ENCODE measurements at regions not wholly inside any gene's neighbourhood (a gene's known extent, or its start where the extent isn't known, plus 50 kb on each side); places are given as distances from the start of the nearest gene placed in this dataset.

DNA sequence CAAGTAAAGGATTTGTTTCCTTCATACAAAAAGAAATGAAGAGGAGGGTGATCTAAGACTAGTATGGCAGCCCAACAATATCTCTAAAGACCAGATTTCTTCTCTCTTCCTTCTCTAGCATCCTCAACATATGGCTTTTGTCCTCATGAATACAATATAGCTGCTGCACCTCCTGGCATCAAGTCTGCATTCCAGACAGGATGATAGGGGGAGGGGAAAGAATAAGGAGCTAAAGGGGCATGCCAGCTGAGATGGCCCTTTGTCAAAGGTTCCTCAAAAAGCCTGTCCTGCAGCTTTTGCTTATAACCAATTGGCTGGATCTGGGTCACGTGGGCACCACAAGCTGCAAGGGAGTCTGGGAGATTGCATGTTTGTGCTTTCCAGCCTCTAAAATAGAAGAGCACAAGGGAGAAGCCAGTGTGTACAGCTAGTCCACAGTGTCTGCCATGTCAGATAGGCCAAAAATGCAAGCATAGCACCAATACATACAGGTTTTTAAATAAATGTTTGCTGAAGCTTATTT lies 132.6 kb downstream of the BCOR start:
- Histone ChIP-seq H3K27ac (ENCODE audit: control insufficient read depth, insufficient read depth, low read length) (no peak overlapping the region), H3K9me1 (ENCODE audit: control insufficient read depth, extremely low read depth, insufficient read depth, low read length) (no peaks in the 10 kb centered on the region), H3K4me2 (ENCODE audit: control insufficient read depth, extremely low read depth, insufficient read depth, low read depth, low read length) (no peak overlapping the region), H3K9ac (ENCODE audit: control insufficient read depth, extremely low read depth, insufficient read depth, low read length) (no peak overlapping the region), H3K4me3 (ENCODE audit: control insufficient read depth in 2 of 3, extremely low read depth in 1 of 3, insufficient read depth in 2 of 3, low read depth in 1 of 3, low read length in 3 of 3) (no peak overlapping the region), H3K4me1 (ENCODE audit: control insufficient read depth, extremely low read depth, insufficient read depth, low read length) (peaks cover 3% of the 10 kb centered on the region), H3K9me3 (ENCODE audit: control insufficient read depth, low read depth, low read length) (no peaks in the 10 kb centered on the region), H3K36me3 (ENCODE audit: control insufficient read depth in 2 of 2, extremely low read depth in 1 of 2, insufficient read depth in 2 of 2, low read length in 2 of 2) (no peaks in the 10 kb centered on the region), H4K20me1 (ENCODE audit: control insufficient read depth, extremely low read depth, insufficient read depth, low read length) (no peaks in the 10 kb centered on the region), H3K79me2 (ENCODE audit: control insufficient read depth, insufficient read depth, low read length) (no peaks in the 10 kb centered on the region), H2AFZ (ENCODE audit: control insufficient read depth, low read length) (no peak overlapping the region), H3K27me3 (ENCODE audit: control insufficient read depth, extremely low read depth, insufficient read depth, low read length) (no peaks in the 10 kb centered on the region)
- TF ChIP-seq EZH2 (IDR thresholded peaks at IDR 0.05; ENCODE audit: low read length), result no peak
- TF ChIP-seq, protein P1, sequence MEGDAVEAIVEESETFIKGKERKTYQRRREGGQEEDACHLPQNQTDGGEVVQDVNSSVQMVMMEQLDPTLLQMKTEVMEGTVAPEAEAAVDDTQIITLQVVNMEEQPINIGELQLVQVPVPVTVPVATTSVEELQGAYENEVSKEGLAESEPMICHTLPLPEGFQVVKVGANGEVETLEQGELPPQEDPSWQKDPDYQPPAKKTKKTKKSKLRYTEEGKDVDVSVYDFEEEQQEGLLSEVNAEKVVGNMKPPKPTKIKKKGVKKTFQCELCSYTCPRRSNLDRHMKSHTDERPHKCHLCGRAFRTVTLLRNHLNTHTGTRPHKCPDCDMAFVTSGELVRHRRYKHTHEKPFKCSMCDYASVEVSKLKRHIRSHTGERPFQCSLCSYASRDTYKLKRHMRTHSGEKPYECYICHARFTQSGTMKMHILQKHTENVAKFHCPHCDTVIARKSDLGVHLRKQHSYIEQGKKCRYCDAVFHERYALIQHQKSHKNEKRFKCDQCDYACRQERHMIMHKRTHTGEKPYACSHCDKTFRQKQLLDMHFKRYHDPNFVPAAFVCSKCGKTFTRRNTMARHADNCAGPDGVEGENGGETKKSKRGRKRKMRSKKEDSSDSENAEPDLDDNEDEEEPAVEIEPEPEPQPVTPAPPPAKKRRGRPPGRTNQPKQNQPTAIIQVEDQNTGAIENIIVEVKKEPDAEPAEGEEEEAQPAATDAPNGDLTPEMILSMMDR (optimal IDR thresholded peaks at IDR 0.05 in 1 of 3, IDR thresholded peaks at IDR 0.05 in 1 of 3, conservative IDR thresholded peaks at IDR 0.05 in 1 of 3; ENCODE audit: extremely low read depth in 1 of 3, insufficient read depth in 2 of 3, low read length in 3 of 3), result no peak
- dilution Hi-C loops (cut with MboI; ENCODE audit: extremely low pct_ligation_motif_present, low sequenced_read_pairs), result no loop called here
- DNase-seq (ENCODE audit: low read depth, low spot score), result no peak
- FAIRE-seq, result no peak

DNA sequence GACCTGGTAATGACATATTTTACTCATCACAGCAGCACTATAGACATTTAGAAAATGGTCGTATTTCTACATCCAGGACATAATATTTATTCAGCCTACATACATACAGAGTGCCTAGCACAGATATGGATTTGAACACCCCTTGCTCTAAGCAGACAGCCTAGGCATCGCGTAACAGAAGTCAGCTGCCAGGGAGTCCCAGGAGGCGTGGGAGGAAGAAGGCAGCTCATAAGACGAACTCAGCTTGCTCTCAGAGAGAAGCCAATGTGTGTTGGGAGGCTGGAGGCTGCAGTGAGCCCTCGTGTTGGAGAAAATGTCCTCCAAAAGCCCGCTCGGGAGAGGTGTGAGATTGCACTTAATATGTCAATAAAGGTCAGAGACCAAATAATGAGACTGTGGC lies 131.6 kb downstream of the BCOR start:
- H3K4me1 ChIP-seq (ENCODE audit: control insufficient read depth, extremely low read depth, insufficient read depth, low read length), result peaks cover 3% of the 10 kb centered on the region
- no peaks in the 10 kb centered on the region for H4K20me1 ChIP-seq (ENCODE audit: control insufficient read depth, extremely low read depth, insufficient read depth, low read length)
- no peaks in the 10 kb centered on the region for H3K9me1 ChIP-seq (ENCODE audit: control insufficient read depth, extremely low read depth, insufficient read depth, low read length)
- no peak overlapping the region for H3K9ac ChIP-seq (ENCODE audit: control insufficient read depth, extremely low read depth, insufficient read depth, low read length)
- dilution Hi-C loops (cut with MboI; ENCODE audit: extremely low pct_ligation_motif_present, low sequenced_read_pairs), result no loop called here
- H3K36me3 ChIP-seq (ENCODE audit: control insufficient read depth in 2 of 2, extremely low read depth in 1 of 2, insufficient read depth in 2 of 2, low read length in 2 of 2), result no peaks in the 10 kb centered on the region
- no peak overlapping the region for H3K27ac ChIP-seq (ENCODE audit: control insufficient read depth, insufficient read depth, low read length)
- DNase-seq (ENCODE audit: low read depth, low spot score), result no peak
- H3K9me3 ChIP-seq (ENCODE audit: control insufficient read depth, low read depth, low read length), result peaks cover 1% of the 10 kb centered on the region
- no peak overlapping the region for H3K4me3 ChIP-seq (ENCODE audit: control insufficient read depth in 2 of 3, extremely low read depth in 1 of 3, insufficient read depth in 2 of 3, low read depth in 1 of 3, low read length in 3 of 3)
- H3K4me2 ChIP-seq (ENCODE audit: control insufficient read depth, extremely low read depth, insufficient read depth, low read depth, low read length), result no peak overlapping the region
- FAIRE-seq, result no peak
- H2AFZ ChIP-seq (ENCODE audit: control insufficient read depth, low read length), result no peak overlapping the region
- no peaks in the 10 kb centered on the region for H3K79me2 ChIP-seq (ENCODE audit: control insufficient read depth, insufficient read depth, low read length)
- TF ChIP-seq, protein P1 (optimal IDR thresholded peaks at IDR 0.05 in 1 of 3, IDR thresholded peaks at IDR 0.05 in 1 of 3, conservative IDR thresholded peaks at IDR 0.05 in 1 of 3; ENCODE audit: extremely low read depth in 1 of 3, insufficient read depth in 2 of 3, low read length in 3 of 3), result no peak
- H3K27me3 ChIP-seq (ENCODE audit: control insufficient read depth, extremely low read depth, insufficient read depth, low read length), result no peaks in the 10 kb centered on the region

Data from keratinocyte (primary cell).